GM12878 (cell line): ENCODE measurements at regions not wholly inside any gene's neighbourhood (a gene's known extent, or its start where the extent isn't known, plus 50 kb on each side); places are given as distances from the start of the nearest gene placed in this dataset.

Experiments
- CHD2 ChIP-seq: IDR thresholded peaks from 2 replicates; pipeline ENCODE4 v1.6.1; 2011; ENCODE audit warnings: low read depth, low read length, improper control_type of control experiment, borderline replicate concordance
- CREB1 ChIP-seq: IDR thresholded peaks from 2 replicates; pipeline ENCODE4 v1.6.1; 2012; ENCODE audit warnings: low read depth, mild to moderate bottlenecking, inconsistent platforms
- EZH2 ChIP-seq: IDR thresholded peaks from 2 replicates; pipeline ENCODE4 v1.6.1; 2012; ENCODE audit warnings: low read depth, mild to moderate bottlenecking, control low read depth, inconsistent platforms, low read length, borderline replicate concordance; ENCODE audit not compliant: control insufficient read depth
- NBN ChIP-seq: fragments of 450-650 bp; IDR thresholded peaks from 2 replicates; pipeline ENCODE4 v1.6.1; 2016
- RUNX3 ChIP-seq: IDR thresholded peaks from 2 replicates; pipeline ENCODE4 v1.6.1; 2012; ENCODE audit warnings: low read length, inconsistent platforms
- SMC3 ChIP-seq: IDR thresholded peaks from 2 replicates; pipeline ENCODE4 v1.6.1; 2011; ENCODE audit warnings: low read length, improper control_type of control experiment, borderline replicate concordance
- ZNF384 ChIP-seq: IDR thresholded peaks from 2 replicates; pipeline ENCODE4 v1.6.1; 2012; ENCODE audit warnings: low read depth, mild to moderate bottlenecking, low read length, improper control_type of control experiment, borderline replicate concordance
- TF ChIP-seq, protein P1 (sequence below): fragments of 450-650 bp; IDR thresholded peaks from 2 replicates; pipeline ENCODE4 v1.6.1; 2017; ENCODE audit warnings: mild to moderate bottlenecking, moderate library complexity

DNA sequence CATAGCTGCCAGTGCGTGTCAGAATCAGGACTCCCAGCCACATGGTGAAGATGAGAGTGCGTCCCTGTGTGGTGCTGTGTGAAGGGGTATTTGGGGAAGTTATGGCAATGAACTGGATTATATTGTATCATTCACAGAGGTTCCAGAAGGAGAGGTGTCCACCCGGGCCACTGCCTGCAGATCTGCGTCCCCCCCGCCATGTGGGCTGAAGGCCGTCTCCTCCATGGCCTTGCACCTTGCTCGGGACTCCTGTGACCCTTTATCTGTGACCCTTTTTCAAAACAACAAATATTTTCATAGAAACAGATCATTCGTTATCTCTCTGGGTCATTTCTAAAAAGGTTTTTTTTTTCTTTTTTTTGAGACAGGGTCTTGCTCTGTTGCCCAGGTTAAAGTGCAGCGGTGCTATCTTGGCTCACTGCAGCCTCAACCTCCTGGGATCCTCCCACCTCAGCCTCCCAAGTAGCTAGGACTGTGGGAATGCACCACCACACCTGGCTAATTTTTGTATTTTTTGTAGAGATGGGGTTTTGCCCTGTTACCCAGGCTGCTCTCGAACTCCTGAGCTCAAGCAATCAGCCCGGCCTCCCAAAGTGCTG, 120.2 kb upstream of the ERRFI1 start:
- TF ChIP-seq CREB1 (no peak), CHD2 (no peak), ZNF384 (no peak), NBN (no peak), SMC3 (no peak), EZH2 (no peak), RUNX3 (no peak)
- TF ChIP-seq, protein P1, sequence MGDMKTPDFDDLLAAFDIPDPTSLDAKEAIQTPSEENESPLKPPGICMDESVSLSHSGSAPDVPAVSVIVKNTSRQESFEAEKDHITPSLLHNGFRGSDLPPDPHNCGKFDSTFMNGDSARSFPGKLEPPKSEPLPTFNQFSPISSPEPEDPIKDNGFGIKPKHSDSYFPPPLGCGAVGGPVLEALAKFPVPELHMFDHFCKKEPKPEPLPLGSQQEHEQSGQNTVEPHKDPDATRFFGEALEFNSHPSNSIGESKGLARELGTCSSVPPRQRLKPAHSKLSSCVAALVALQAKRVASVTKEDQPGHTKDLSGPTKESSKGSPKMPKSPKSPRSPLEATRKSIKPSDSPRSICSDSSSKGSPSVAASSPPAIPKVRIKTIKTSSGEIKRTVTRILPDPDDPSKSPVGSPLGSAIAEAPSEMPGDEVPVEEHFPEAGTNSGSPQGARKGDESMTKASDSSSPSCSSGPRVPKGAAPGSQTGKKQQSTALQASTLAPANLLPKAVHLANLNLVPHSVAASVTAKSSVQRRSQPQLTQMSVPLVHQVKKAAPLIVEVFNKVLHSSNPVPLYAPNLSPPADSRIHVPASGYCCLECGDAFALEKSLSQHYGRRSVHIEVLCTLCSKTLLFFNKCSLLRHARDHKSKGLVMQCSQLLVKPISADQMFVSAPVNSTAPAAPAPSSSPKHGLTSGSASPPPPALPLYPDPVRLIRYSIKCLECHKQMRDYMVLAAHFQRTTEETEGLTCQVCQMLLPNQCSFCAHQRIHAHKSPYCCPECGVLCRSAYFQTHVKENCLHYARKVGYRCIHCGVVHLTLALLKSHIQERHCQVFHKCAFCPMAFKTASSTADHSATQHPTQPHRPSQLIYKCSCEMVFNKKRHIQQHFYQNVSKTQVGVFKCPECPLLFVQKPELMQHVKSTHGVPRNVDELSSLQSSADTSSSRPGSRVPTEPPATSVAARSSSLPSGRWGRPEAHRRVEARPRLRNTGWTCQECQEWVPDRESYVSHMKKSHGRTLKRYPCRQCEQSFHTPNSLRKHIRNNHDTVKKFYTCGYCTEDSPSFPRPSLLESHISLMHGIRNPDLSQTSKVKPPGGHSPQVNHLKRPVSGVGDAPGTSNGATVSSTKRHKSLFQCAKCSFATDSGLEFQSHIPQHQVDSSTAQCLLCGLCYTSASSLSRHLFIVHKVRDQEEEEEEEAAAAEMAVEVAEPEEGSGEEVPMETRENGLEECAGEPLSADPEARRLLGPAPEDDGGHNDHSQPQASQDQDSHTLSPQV = no peak
